Adipocyte (in vitro differentiated cells): ENCODE measurements at regions not wholly inside any gene's neighbourhood (a gene's known extent, or its start where the extent isn't known, plus 50 kb on each side); places are given as distances from the start of the nearest gene placed in this dataset.
A peak's percentile ranks its signal among the peaks of the same experiment; 100 is the strongest.

Experiments used
- DNase-seq: peaks from one replicate; pipeline ENCODE4 v3.0.0-alpha.2; 2015; ENCODE audit warnings: low read depth
- H3K27me3 ChIP-seq: replicated peaks from 2 replicates; pipeline ENCODE4 v1.7.0; 2013; ENCODE audit warnings: mild to moderate bottlenecking, low read length, moderate library complexity; ENCODE audit not compliant: control insufficient read depth, insufficient read depth
- H3K36me3 ChIP-seq: 2 replicates; pipeline ENCODE4 v1.7.0; 2013; ENCODE audit warnings: low read length, mild to moderate bottlenecking, moderate library complexity; ENCODE audit not compliant: control insufficient read depth, insufficient read depth, severe bottlenecking
- H3K4me1 ChIP-seq: 2 replicates; pipeline ENCODE4 v1.7.0; 2013; ENCODE audit warnings: mild to moderate bottlenecking, low read length, moderate library complexity; ENCODE audit not compliant: control insufficient read depth, insufficient read depth
- H3K4me3 ChIP-seq: 2 replicates; pipeline ENCODE4 v1.7.0; 2013; ENCODE audit warnings: mild to moderate bottlenecking, low read length, moderate library complexity
- H3K9ac ChIP-seq: 2 replicates; pipeline ENCODE4 v1.7.0; 2013; ENCODE audit warnings: mild to moderate bottlenecking, low read length, moderate library complexity
- H3K9me3 ChIP-seq: 2 replicates; pipeline ENCODE4 v1.7.0; 2013; ENCODE audit warnings: mild to moderate bottlenecking, low read length, moderate library complexity; ENCODE audit not compliant: control insufficient read depth

DNA sequence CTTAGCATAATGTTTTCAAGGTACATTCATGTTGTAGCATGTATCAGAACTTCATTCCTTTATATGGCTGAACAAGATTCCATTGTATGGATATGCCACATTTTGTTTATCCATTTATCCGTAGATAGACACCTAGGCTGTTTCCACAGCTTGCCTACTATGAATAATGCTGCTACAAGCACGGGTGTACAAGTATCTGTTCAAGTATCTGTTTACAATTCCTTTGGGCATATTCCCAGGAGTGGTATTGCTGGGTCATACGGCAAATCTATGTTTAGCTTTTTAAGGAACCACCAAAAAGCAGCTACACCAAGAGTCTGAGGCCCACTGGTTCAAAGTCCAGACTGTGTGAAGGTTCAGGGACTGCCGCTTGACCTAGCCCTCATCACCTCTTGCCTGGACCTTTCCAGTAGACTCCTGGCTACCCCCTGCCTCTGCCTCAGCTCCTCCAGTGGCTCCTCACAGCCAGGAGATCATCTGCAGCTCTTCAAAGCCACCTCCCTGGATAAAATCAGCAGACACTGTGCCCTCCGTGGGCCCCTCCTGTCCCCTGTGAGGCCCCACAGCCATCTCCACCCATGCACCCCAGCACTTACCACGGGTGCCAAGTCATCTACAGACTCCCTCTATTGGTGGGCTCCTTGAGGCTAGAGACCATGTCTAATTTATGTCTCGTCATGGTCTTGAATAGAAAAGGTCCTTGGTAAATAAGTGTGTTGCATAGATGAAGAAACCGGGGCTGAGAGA is 160.3 kb downstream of the MN1 start:
- no peak overlapping the region for H3K4me3 ChIP-seq
- no peaks in the 10 kb centered on the region for H3K4me1 ChIP-seq
- H3K27me3 ChIP-seq: peaks cover 9% of the 10 kb centered on the region
- peak; percentile 30 for DNase-seq
- H3K9me3 ChIP-seq: no peaks in the 10 kb centered on the region
- H3K9ac ChIP-seq: no peak overlapping the region
- H3K36me3 ChIP-seq: no peaks in the 10 kb centered on the region

- H3K36me3 ChIP-seq: no peaks in the 10 kb centered on the region
- H3K4me3 ChIP-seq: no peak overlapping the region
- no peaks in the 10 kb centered on the region for H3K9me3 ChIP-seq
- H3K27me3 ChIP-seq: peaks cover 3% of the 10 kb centered on the region
- no peaks in the 10 kb centered on the region for H3K4me1 ChIP-seq
- no peak for DNase-seq
- no peak overlapping the region for H3K9ac ChIP-seq
Measured at GRCh38 chr22:27642104-27642800, 159.3 kb downstream of the MN1 start.

GRCh38 chr22:27643907-27644306 is 157.6 kb downstream of the MN1 start:
- H3K4me1 ChIP-seq: no peaks in the 10 kb centered on the region
- H3K4me3 ChIP-seq: no peak overlapping the region
- no peak overlapping the region for H3K9ac ChIP-seq
- no peaks in the 10 kb centered on the region for H3K36me3 ChIP-seq
- no peak for DNase-seq
- peaks cover 17% of the 10 kb centered on the region for H3K27me3 ChIP-seq
- H3K9me3 ChIP-seq: no peaks in the 10 kb centered on the region

DNA sequence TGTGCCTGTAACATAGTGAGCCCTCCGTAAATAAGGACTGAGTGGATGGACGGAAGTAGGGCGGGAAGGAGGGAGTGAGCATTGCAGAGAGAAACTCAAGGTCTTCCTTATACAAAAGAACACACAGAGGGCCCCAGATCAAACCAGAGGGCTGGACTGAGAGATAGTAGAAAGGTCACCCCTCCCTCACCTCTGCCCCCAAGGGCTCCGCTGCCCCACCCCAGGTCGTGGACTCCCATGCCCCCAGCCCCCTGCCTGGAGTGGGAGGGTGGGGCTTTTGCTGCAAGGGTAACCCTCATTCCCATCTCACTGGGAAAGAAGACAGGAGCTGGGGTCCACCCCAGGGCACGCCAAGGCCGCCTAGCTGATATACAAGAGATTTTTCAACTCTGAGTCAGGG is 157.0 kb downstream of the MN1 start:
- Histone ChIP-seq H3K9me3 (no peaks in the 10 kb centered on the region), H3K27me3 (peaks cover 18% of the 10 kb centered on the region), H3K4me1 (no peaks in the 10 kb centered on the region), H3K9ac (no peak overlapping the region), H3K4me3 (no peak overlapping the region), H3K36me3 (no peaks in the 10 kb centered on the region)
- no peak for DNase-seq

GRCh38 chr22:27647540-27647939 is 154.0 kb downstream of the MN1 start:
- Histone ChIP-seq H3K9me3 (no peaks in the 10 kb centered on the region), H3K4me1 (peaks cover 14% of the 10 kb centered on the region), H3K4me3 (no peak overlapping the region), H3K36me3 (no peaks in the 10 kb centered on the region), H3K27me3 (peaks cover 18% of the 10 kb centered on the region), H3K9ac (no peak overlapping the region)
- no peak for DNase-seq

DNA sequence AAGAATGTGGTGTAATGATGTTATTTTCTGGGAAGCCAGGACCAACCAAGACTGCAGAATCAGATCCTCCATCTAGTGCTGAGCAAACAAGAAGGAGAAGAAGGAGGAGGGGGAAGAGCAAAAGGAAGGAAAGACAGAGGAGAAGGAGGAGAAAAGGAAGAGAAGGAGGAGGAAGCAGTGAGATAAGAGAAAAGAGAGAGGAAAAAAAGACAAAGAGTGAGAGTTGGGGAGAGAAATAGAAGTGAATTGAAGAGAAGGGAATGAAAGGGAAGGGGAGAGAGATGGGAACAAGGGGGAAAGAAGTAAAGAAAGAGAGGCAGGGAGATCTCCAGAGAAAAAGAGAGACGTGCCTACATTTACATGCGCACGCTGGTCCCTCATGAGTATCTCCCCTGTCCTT is 153.5 kb downstream of the MN1 start:
- no peaks in the 10 kb centered on the region for H3K36me3 ChIP-seq
- H3K27me3 ChIP-seq: peaks cover 18% of the 10 kb centered on the region
- no peak overlapping the region for H3K4me3 ChIP-seq
- no peaks in the 10 kb centered on the region for H3K9me3 ChIP-seq
- no peak overlapping the region for H3K9ac ChIP-seq
- H3K4me1 ChIP-seq: peaks cover 14% of the 10 kb centered on the region
- peak; percentile 19 for DNase-seq

DNA sequence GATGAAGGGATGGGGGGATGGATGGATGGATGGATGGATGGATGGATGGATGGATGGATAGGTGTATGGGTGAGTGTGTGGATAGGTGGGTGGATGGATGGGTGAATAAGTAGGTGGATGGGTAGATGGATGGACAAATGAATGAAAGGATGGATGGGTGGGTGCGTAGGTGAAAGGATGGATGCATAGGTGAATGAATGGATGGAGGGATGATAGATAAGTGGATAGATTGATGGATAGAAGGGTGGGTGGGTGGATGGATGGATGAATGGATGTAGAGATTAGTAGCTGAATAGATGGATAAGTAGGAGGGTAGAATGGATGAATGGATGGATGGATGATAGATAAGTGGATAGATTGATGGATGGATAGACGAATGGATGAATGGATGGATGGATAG is 152.7 kb downstream of the MN1 start:
- Histone ChIP-seq H3K9me3 (no peaks in the 10 kb centered on the region), H3K36me3 (no peaks in the 10 kb centered on the region), H3K27me3 (peaks cover 15% of the 10 kb centered on the region), H3K9ac (no peak overlapping the region), H3K4me1 (peaks cover 14% of the 10 kb centered on the region), H3K4me3 (no peak overlapping the region)
- no peak for DNase-seq

GRCh38 chr22:27650572-27650971 is 151.0 kb downstream of the MN1 start:
- Histone ChIP-seq H3K36me3 (no peaks in the 10 kb centered on the region), H3K4me3 (no peak overlapping the region), H3K27me3 (peaks cover 20% of the 10 kb centered on the region), H3K9ac (no peak overlapping the region), H3K4me1 (peaks cover 27% of the 10 kb centered on the region), H3K9me3 (no peaks in the 10 kb centered on the region)
- DNase-seq: no peak

GRCh38 chr22:27650985-27651384 is 150.6 kb downstream of the MN1 start:
- Histone ChIP-seq H3K4me1 (peaks cover 27% of the 10 kb centered on the region), H3K27me3 (peaks cover 24% of the 10 kb centered on the region), H3K36me3 (no peaks in the 10 kb centered on the region), H3K4me3 (no peak overlapping the region), H3K9ac (no peak overlapping the region), H3K9me3 (peaks cover 1% of the 10 kb centered on the region)
- no peak for DNase-seq

GRCh38 chr22:27651486-27651885 is 150.1 kb downstream of the MN1 start:
- Histone ChIP-seq H3K9ac (no peak overlapping the region), H3K4me3 (no peak overlapping the region), H3K9me3 (peaks cover 6% of the 10 kb centered on the region), H3K4me1 (peaks cover 27% of the 10 kb centered on the region), H3K36me3 (no peaks in the 10 kb centered on the region), H3K27me3 (peaks cover 29% of the 10 kb centered on the region)
- peak; percentile 19 for DNase-seq

DNA sequence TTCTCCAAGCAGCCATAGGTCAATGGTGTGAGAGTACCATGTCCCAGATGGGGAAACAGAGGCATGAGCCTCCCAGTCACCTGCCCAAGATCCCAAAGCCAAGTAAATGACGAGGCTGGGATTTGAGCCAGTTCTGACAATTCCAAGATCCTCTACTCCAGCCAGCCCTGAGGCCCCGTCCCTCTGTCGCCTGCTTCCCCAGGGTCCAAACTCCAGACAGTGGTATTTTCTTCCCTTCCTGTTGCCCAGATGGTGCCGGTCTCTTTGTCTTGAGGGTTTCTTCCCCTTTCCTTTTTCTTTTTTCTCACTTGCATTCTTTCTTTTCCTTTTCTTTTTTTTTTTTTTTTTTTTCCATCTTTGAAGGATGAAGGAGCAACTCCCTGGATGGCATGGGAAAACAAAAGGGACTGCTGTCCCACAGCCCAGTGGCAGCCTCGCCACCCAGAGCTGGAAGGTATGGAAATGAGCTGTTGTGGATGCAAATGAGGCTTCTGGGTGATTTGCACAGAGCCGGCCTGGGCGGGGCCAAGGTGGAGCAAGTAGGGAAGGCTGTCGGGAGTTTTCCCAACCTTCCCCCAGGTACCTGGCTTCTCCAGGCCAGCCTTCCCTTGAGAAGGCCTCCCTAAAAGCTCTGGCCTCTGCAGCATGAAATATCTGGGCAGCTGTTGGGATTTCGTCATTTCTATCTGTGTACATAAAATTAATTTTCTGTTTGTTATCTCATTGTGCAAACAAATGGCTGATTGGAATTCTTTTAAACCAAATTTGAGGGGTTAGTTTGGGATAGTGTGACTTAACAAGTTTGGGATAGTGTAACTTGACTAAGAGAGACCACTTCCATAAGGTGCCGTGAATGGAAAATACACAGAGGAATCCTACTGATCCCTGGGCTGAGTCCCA is 146.8 kb downstream of the MN1 start:
- Histone ChIP-seq H3K4me1 (peaks cover 27% of the 10 kb centered on the region), H3K9me3 (peaks cover 15% of the 10 kb centered on the region), H3K27me3 (peaks cover 37% of the 10 kb centered on the region), H3K36me3 (no peaks in the 10 kb centered on the region), H3K9ac (no peak overlapping the region), H3K4me3 (no peak overlapping the region)
- DNase-seq: peak; percentile 48
